PFSK-1 (cell line): ENCODE measurements at regions not wholly inside any gene's neighbourhood (a gene's known extent, or its start where the extent isn't known, plus 50 kb on each side); places are given as distances from the start of the nearest gene placed in this dataset.

Source experiments
- TAF1 ChIP-seq: IDR thresholded peaks from 2 replicates; pipeline ENCODE4 v1.6.1; 2012; ENCODE audit warnings: low read length, control low read depth, borderline replicate concordance; ENCODE audit not compliant: insufficient read depth
- TF ChIP-seq, protein P1 (sequence below), 2 experiments: IDR thresholded peaks; 2 replicates each; pipeline versions ENCODE4 v1.6.1 to v1.8.0; 2011 to 2012; ENCODE audit warnings: low read depth in 2 of 2, low read length in 2 of 2, control low read depth in 1 of 2, inconsistent platforms in 1 of 2, mild to moderate bottlenecking in 1 of 2, moderate library complexity in 1 of 2; ENCODE audit not compliant: insufficient read depth in 1 of 2

GRCh38 chr1:36542962-36543515, 60.3 kb upstream of the CSF3R start:
- TF ChIP-seq TAF1: no peak
- TF ChIP-seq, protein P1, sequence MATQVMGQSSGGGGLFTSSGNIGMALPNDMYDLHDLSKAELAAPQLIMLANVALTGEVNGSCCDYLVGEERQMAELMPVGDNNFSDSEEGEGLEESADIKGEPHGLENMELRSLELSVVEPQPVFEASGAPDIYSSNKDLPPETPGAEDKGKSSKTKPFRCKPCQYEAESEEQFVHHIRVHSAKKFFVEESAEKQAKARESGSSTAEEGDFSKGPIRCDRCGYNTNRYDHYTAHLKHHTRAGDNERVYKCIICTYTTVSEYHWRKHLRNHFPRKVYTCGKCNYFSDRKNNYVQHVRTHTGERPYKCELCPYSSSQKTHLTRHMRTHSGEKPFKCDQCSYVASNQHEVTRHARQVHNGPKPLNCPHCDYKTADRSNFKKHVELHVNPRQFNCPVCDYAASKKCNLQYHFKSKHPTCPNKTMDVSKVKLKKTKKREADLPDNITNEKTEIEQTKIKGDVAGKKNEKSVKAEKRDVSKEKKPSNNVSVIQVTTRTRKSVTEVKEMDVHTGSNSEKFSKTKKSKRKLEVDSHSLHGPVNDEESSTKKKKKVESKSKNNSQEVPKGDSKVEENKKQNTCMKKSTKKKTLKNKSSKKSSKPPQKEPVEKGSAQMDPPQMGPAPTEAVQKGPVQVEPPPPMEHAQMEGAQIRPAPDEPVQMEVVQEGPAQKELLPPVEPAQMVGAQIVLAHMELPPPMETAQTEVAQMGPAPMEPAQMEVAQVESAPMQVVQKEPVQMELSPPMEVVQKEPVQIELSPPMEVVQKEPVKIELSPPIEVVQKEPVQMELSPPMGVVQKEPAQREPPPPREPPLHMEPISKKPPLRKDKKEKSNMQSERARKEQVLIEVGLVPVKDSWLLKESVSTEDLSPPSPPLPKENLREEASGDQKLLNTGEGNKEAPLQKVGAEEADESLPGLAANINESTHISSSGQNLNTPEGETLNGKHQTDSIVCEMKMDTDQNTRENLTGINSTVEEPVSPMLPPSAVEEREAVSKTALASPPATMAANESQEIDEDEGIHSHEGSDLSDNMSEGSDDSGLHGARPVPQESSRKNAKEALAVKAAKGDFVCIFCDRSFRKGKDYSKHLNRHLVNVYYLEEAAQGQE (IDR thresholded peaks at IDR 0.05; ENCODE audit: insufficient read depth in 1 of 2, low read depth in 2 of 2, low read length in 2 of 2): no peak
